Femur (tissue), 1 donor: ENCODE measurements at regions not wholly inside any gene's neighbourhood (a gene's known extent, or its start where the extent isn't known, plus 50 kb on each side); places are given as distances from the start of the nearest gene placed in this dataset.
A peak's percentile ranks its signal among the peaks of the same experiment; 100 is the strongest.
"Not testable (repeated sequence)": the region's sequence is repeated elsewhere in the genome, so short reads cannot be mapped to it uniquely, and the experiment has no call there.

Experiments
- DNase-seq: peaks from one replicate; pipeline ENCODE4 v3.0.0-alpha.2; 2017

GRCh38 chr12:102726686-102727085, 190.4 kb downstream of the PAH start:
- no peak for DNase-seq

DNA sequence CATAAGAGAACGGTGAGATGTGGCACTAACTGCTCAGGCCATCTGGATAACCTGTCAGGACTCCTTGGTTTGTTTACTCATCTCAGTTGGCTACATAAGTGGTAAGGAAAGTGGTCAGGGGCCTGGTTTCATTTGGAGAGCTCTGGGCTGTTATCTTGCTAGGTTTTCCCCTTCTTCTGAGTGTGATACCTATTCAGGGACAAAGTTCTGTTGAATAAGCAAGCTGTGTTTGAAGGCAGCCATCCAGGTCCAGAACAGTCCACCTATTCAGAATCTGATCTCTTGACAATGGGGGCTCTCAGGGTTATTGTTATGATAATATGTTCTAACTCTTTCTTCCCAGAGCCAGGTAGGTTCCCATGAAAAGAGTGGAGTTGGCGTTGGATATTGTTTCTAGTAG, 194.9 kb downstream of the PAH start:
- DNase-seq, result no peak

GRCh38 chr12:102708108-102708507, 208.9 kb downstream of the PAH start:
- DNase-seq, result no peak

- DNase-seq, result peak; percentile 55
Measured at GRCh38 chr12:102702447-102703114, 214.5 kb downstream of the PAH start.

GRCh38 chr12:102696045-102696444, 215.7 kb upstream of the IGF1 start:
- no peak for DNase-seq

- DNase-seq, result no peak
Measured at GRCh38 chr12:102694903-102695302, 214.5 kb upstream of the IGF1 start.

GRCh38 chr12:102691773-102692555, 211.6 kb upstream of the IGF1 start:
- DNase-seq, result no peak

DNA sequence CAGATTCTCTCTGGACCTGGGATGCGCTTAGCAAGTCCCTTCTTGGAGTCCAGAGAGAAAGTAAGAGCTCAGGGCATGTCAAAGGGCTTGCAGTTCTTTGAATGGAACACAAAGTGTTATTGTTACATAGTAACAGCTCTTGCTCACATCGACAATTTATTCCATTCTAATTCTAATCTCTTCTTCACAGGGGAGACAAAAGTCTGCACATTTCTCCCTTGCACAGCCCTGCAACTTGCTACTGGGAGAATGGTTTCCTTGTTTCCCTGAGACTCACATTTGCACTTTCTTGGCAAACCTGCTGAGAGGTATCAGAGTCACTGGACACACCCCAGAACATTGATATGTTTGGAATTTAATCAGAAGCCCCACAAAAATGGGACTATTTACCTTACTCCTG, 209.9 kb upstream of the IGF1 start:
- DNase-seq, result no peak

DNA sequence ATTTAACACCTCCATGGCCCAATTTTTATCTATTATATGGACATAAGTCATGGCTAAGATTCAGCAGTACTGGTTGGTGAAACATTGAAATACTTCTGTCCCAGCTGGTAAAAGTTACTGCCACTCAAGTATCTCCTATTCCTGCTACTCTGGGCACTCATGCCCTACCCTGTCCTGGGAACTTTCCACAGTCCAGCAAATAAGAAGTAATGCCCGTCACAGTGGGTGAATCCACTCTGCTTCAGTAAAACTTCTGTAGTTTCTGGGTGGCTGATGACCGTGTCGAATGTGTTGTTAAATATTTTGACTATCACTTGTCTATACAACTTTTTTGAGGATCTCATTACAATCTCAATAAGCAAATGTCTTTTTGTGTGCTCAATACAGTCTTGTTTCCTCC, 209.3 kb upstream of the IGF1 start:
- no peak for DNase-seq

DNA sequence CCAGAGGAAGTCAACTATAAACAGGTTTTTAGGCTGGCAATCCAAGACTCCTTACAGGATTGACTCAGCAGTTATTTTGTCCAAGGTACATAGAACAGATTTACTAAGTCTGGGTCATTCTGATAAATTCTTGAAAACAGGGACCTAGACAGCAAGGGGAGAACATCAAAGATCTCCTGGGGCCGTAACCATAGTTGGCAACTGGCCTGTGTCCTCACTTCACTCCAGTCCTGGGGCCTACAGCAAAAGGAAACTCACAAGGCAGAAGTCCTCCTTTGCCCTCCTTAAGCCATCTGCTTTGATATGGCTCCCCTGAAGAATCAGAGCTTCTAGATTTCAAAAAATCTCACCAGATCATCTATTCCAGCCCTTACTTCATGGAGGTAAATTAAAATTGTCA, 207.2 kb upstream of the IGF1 start:
- no peak for DNase-seq

- no peak for DNase-seq
Measured at GRCh38 chr12:102685841-102686240, 205.5 kb upstream of the IGF1 start.

DNA sequence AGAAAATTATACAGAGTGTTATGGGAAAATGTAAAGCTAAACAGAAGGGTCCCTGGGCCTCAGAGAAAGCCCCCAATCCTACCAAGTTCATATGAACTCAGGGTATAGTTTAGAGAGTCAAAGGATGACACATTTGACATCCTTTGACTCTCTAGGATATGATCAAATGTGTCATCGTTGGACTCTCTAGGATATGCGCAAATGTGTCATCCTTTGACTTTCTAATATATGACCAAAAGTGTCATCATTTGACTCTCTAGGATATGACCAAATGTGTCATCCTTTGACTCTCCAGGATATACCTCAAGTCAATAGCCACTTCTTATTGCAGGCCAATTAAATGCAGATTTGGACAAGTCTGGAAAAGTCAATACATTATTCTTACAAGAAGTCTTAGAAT, 204.8 kb upstream of the IGF1 start:
- DNase-seq, result no peak

DNA sequence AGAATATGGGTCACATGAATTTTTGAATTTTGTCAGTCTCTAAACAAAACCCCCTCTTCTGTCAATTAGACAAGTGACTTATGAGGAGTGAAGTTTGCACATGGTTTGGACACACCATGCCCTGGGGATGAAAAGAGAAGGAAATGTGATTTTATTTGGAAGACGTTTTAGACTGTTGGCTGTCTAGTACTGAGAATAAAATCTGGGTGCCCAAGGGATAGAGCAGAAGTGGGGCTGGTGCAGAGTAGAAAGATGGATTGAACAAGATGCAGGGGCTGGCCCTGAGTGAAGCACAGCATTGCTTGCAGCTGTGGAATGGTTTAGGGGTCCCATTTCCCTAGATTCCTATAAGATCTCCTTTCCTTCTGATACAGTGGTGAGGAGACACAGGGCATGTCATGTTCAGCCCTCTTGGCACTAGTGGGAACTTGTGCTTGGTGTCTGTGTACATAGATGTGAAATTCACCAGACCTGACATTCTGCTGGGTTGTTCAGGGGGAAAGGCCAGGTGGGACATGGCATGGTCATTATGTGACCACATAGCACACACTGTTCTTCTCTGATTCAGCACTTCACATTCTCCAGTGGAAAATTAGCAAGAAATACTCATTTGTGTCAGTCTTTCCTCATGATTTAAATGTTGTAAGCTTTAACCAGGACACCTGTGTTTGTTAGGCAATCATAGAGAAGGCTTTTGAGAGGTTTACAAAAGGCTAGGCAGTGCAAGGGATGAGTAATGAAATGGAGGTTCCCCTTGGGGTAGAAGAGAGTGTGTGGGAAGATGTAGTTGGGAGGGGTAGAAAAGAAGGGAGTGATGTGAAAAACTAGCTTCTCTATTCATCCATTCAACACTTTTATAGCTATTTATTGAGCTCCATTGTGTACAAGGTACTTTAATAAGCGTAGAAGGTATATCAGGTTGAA, 202.3 kb upstream of the IGF1 start:
- DNase-seq, result no peak

DNA sequence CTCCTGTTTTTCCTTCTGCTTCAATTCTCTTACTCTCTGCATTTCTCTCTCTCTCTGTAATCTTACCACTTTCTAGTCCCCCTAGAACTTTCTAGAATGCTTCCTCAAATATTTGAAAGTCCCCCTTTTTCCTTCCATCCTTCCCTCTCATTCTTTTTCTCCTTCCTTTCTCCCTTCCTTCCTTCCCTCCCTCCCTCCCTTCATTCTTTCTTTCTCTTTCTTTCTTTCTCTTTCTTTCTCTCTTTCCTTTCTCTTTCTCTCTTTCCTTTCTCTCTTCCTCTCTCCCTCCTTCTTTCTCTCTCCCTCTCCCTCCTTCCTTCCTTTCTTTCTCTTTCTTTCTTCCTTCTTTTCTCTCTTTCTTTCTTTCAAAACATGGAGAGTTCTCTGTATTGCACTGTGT, 201.4 kb upstream of the IGF1 start:
- DNase-seq, result no peak

GRCh38 chr12:102681309-102681708, 200.9 kb upstream of the IGF1 start:
- DNase-seq, result no peak

GRCh38 chr12:102680304-102680703, 199.9 kb upstream of the IGF1 start:
- DNase-seq, result no peak

DNA sequence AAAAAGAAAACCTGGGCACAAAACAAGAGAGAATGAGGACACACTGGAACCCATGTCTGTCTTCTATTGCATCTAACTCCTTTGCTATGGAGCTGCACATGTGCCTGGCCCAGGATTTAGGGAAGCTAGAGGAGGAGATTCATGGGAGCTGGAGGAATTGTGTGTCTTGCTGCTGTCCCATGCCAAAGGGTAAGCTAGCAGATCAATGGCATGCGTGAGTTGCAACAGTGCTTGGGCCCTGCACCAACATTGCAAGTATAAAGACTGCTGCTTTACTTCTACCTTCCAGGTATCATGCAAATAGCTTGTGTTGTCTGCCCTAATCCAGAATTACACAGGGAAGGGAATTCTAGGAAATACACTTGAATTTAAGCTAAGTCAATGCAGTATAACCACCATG, 196.4 kb upstream of the IGF1 start:
- no peak for DNase-seq

DNA sequence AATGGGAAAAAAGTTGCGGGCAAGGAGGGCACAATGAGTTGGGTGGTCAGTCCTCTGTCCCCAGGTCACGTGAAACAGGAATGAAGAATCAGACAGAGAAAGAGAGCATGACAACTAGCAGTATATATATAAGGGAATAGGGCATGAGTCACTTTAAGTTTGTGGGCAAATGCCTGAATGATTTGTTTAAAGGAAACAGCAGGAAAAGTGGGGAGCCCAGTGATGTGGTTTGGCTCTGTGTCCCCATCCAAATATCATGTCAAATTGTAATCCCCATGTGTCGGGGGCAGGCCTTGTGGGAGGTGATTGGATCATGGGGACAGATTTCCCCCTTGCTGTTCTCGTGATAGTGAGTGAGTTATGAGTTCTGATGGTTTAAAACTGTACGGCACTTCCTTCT, 195.3 kb upstream of the IGF1 start:
- DNase-seq, result no peak

GRCh38 chr12:102673606-102674005, 193.2 kb upstream of the IGF1 start:
- DNase-seq, result no peak

DNA sequence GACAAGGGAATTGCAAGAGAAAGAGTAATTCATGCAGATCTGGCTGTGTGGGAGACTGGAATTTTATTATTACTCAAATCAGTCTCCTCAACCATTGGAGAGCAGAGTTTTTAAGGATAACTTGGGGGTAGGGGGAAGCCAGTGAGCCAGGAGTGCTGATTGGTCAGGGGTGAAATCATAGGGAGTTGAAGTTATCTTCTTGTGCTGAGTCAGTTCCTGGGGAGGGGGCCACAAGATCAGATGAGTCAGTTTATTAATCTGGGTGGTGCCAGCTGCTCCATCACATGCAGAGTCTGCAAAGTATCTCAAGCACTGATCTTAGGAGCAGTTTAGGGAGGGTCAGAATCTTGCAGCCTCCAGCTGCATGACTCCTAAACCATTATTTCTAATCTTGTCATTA, 191.8 kb upstream of the IGF1 start:
- DNase-seq, result not testable (repeated sequence)

- DNase-seq, result no peak
Measured at GRCh38 chr12:102669056-102669455, 188.7 kb upstream of the IGF1 start.

DNA sequence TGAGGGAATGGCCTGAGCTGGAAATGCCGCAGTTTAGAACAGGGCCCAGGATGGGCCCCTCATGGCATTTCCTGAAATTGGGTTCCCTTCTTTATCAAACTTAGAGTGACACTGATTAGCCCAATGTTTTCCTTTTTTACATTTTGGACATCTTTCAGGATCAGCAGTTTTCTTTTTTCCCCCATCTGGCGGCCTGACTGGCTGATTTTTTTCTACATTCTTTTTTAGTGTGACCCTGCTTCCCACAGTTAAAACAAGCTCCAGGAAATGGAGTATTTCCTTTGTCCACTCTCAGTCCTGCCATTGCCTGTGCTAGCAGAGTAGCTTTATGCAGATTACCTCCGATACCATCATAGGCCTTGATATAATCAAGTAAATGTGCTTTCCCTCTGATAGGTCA, 185.8 kb upstream of the IGF1 start:
- DNase-seq, result not testable (repeated sequence)

GRCh38 chr12:102659200-102659911, 179.0 kb upstream of the IGF1 start:
- DNase-seq, result no peak
